HG02852 (cell line): ENCODE measurements at regions not wholly inside any gene's neighbourhood (a gene's known extent, or its start where the extent isn't known, plus 50 kb on each side); places are given as distances from the start of the nearest gene placed in this dataset.

Experiments used
- ATAC-seq: cut with Tn5 transposase; IDR thresholded peaks from one replicate; pipeline ENCODE4 v1.9.1; 2021; ENCODE audit warnings: mild to moderate bottlenecking, moderate library complexity; ENCODE audit not compliant: unreplicated experiment

DNA sequence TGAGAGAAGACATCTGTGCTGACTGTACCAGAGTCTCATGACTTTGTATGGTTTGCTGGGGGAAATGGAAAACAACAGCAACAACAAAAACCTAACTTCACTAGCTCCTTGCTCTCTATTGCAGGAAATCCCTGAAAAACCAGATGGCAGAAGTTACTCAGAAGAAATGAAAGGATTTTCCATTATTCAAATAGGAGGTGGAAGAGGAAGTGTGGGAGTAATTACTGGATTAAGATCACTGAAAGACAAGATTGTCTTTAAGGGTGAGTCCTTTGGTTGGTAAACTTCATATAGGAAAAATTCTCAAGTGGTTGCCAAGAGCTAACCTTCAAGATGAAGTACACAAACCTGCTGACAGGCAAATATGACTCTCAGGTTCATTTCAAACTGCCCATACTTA lies 391.9 kb upstream of the ATP2B1 start:
- ATAC-seq: no peak

DNA sequence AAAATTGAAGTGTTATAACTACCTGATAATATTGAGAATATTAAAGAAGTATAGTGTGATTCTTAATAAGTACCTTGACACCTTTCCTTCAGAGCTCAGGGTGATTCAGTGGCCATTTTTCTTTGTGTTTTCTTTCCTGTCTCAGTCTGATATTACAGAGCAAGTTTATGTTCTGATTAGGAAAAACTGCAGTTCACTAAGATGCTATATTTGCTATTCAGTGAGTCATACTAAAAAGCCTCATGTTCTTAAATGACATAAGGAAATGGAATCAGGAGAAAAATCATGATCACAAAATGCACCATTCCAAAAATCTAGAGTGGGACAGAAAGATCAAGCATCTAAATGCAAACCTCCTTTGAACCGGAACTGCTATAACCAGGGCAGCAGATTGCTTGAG lies 390.6 kb upstream of the ATP2B1 start:
- ATAC-seq: no peak

- no peak for ATAC-seq
These were observed 389.6 kb upstream of the ATP2B1 start for GRCh38 chr12:90098132-90098779.

DNA sequence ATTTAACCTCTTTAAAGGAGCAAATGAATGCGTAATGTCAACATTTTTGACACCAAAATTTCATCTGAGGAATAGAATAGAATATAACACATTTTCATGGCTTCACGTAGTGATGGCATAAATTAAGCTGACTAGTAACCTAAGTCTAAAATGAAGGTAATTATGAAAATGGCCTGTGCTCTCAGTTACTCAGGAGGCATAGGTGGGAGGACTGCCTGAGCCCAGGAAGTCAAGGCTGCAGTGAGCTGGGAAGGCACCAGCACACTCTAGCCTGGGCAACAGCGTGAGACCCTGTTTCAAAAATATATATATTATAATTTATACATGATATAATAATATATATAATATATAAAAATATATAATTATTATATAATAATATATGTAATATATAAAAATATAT lies 383.2 kb upstream of the ATP2B1 start:
- ATAC-seq: no peak

DNA sequence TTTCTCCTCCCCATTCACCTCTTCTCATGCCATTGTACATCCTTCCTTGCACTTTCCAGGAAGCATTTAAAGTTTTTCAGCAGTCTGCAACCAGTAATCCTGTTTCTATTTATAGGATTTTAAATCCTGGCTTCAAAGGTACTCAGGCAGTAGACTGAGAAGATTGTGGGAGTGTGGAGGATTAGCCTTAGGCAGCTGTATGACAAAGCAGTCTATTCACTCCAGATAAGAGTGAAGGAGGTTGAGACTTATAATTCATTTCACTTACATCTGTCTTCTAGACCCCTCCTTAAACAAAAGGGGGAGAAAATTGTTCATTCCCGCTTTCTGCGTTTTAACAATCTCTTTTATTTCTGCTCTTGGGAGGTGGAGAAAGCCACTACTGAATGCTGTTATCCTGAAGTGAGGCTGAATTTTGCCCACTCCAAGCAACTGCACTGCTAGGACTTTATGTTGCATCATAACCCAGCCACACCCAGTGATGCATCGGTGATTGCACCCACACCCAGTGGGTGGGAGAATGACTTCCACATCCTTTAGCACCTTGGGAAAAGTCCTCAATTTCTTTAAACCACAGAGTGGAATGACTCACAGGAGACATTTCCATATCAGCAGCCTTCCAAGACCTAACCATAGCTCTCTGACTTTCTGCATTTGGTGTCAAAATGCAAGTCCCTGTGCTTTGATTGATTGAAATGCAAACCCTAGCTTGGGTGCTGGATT lies 382.5 kb upstream of the ATP2B1 start:
- no peak for ATAC-seq

DNA sequence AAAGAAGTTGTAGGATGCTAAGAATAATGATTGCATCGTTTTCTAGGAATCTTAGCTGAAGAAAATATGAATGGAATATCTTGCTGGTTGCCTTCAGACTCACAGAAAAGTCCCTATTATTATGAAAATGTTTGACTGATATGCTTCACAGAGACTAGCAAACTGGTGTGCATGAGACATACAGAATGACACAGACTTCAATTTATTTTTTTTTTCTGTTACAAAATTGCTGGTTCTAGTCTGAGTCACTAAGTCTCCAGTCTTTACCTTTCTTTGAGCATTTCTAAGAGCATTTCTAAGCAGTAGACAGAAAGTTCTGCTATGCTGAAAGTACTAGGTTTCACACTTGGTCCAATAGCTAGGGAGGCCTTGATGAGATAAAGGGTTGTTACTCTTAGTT lies 377.6 kb upstream of the ATP2B1 start:
- peak; percentile 43 for ATAC-seq

- ATAC-seq: no peak
These were observed 377.0 kb upstream of the ATP2B1 start for GRCh38 chr12:90085494-90086274.

DNA sequence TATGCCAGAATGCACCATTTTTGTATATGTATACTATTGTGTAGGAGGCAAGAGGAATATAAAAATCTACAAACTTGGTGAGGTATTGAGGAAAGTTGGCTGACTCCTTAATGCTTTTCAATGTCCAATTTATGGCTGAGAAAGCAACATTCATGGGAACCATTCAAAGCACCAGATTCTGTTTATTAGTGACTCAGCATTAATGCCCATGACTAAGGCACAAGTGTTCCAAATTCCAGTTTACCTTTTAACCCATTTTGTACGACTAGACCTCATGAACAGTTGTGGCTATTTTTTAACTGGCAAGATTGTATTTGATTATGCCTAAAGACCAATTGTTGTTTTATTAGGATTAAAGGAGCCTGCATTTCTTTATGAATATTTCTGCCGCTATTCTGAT lies 375.4 kb upstream of the ATP2B1 start:
- ATAC-seq: no peak

- no peak for ATAC-seq
These were observed 372.0 kb upstream of the ATP2B1 start for GRCh38 chr12:90080616-90081015.

DNA sequence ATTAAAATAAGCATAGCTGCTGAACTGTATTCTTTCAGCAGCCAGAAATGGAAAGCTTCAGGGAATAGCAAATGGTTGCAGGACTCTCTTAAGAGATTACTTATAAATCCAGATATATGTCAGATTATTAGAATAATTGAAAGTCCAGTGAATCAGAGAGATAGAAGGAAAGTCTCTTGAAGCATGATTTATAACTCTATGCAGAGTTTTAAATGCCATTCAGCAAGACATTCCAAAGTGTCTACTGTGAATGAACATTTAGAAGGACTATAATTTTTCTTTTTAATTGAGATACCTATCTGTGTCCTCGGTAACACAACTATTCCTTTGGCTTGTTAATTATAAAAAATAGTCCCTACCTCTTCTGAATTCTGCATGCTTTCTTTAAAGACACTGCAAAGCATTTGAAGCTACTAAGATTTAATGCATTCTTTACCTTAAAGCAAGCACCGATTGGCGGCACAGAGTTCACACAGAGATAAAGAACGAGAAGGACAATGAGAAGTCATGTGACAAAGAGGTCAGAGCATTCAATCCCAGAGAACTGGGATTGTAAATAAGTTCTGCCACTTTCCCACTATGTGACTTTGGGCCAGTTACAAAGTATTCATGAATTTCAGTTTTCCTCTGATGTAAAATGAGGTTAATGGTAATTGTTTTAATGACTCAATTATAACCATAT lies 371.0 kb upstream of the ATP2B1 start:
- ATAC-seq: no peak

- ATAC-seq: no peak
These were observed 369.7 kb upstream of the ATP2B1 start for GRCh38 chr12:90078344-90078743.

GRCh38 chr12:90077756-90078155 lies 369.1 kb upstream of the ATP2B1 start:
- ATAC-seq: no peak

GRCh38 chr12:90076851-90077319 lies 368.2 kb upstream of the ATP2B1 start:
- ATAC-seq: no peak

DNA sequence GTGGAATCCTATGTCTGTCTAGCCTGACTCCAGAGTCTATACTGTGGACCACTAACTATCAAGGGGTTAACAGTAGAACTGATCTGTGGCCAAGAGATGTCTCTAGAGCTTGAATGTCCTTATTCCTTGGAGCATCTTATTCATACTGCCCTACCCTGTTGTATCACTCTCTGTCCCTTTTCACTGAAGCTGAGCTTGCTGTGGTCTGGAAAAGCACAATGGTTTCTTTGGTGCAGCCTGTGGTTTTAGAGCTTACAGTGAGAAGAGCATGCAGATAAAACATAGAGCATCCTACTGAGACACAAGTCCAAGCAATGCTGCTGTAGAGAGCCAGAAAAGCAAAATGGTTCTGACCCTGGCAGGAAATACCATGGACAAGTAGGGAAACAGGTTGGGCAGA lies 367.0 kb upstream of the ATP2B1 start:
- no peak for ATAC-seq

GRCh38 chr12:90074086-90074485 lies 365.4 kb upstream of the ATP2B1 start:
- ATAC-seq: peak; percentile 78

- ATAC-seq: no peak
These were observed 363.4 kb upstream of the ATP2B1 start for GRCh38 chr12:90071996-90072395.

- no peak for ATAC-seq
These were observed 361.1 kb upstream of the ATP2B1 start for GRCh38 chr12:90069711-90070110.

GRCh38 chr12:90067791-90068190 lies 359.2 kb upstream of the ATP2B1 start:
- ATAC-seq: no peak

GRCh38 chr12:90064852-90065801 lies 356.5 kb upstream of the ATP2B1 start:
- ATAC-seq: peak; percentile 46

GRCh38 chr12:90062799-90063198 lies 354.2 kb upstream of the ATP2B1 start:
- ATAC-seq: no peak
